C4-2B (cell line): ENCODE measurements at regions not wholly inside any gene's neighbourhood (a gene's known extent, or its start where the extent isn't known, plus 50 kb on each side); places are given as distances from the start of the nearest gene placed in this dataset.

ENCODE experiments used
- H3K27ac ChIP-seq: fragments of 450-650 bp; 2 replicates; pipeline ENCODE4 v1.5.1; 2017
- CTCF ChIP-seq: fragments of 450-650 bp; conservative IDR thresholded peaks from 2 replicates; pipeline ENCODE4 v1.5.1; 2017; ENCODE audit warnings: mild to moderate bottlenecking
- ZFX ChIP-seq: fragments of 450-650 bp; IDR thresholded peaks from 2 replicates; pipeline ENCODE4 v1.6.1; 2017

GRCh38 chr2:145690183-145690778 is 1170.4 kb upstream of the ZEB2 start:
- H3K27ac ChIP-seq = no peak overlapping the region
- no peak for TF ChIP-seq CTCF
- TF ChIP-seq ZFX = no peak

- no peak overlapping the region for H3K27ac ChIP-seq
- TF ChIP-seq CTCF (no peak), ZFX (no peak)
Measured at GRCh38 chr2:145689277-145689676, 1169.4 kb upstream of the ZEB2 start.

- H3K27ac ChIP-seq = no peak overlapping the region
- TF ChIP-seq CTCF (no peak), ZFX (no peak)
Measured at GRCh38 chr2:145688156-145688555, 1168.2 kb upstream of the ZEB2 start.

GRCh38 chr2:145687442-145688134 is 1167.7 kb upstream of the ZEB2 start:
- no peak for TF ChIP-seq ZFX
- no peak for TF ChIP-seq CTCF
- no peak overlapping the region for H3K27ac ChIP-seq

- TF ChIP-seq ZFX (no peak), CTCF (no peak)
Measured at GRCh38 chr2:145685383-145686050, 1165.6 kb upstream of the ZEB2 start.

GRCh38 chr2:145682546-145683157 is 1162.7 kb upstream of the ZEB2 start:
- no peak overlapping the region for H3K27ac ChIP-seq
- TF ChIP-seq CTCF (no peak), ZFX (no peak)

More at GRCh38 chr2:145685383-145686050, 1165.6 kb upstream of the ZEB2 start:
- H3K27ac ChIP-seq = no peak overlapping the region

GRCh38 chr2:145680276-145680675 is 1160.4 kb upstream of the ZEB2 start:
- H3K27ac ChIP-seq = no peak overlapping the region
- TF ChIP-seq CTCF (no peak), ZFX (no peak)
